ENCODE measurements at regions not wholly inside any gene's neighbourhood (a gene's known extent, or its start where the extent isn't known, plus 50 kb on each side); places are given as distances from the start of the nearest gene placed in this dataset.

GRCh38 chr6:100173211-100173610 is 179.2 kb upstream of the MCHR2 start:
- Histone ChIP-seq H3F3A (ENCODE audit: insufficient read depth) (no peaks in the 10 kb centered on the region), H3K27ac (ENCODE audit: low read depth, low read length) (no peak overlapping the region), H3K9me3 (ENCODE audit: insufficient read depth, low read length) (no peaks in the 10 kb centered on the region), H3K36me3 (ENCODE audit: low read length) (no peaks in the 10 kb centered on the region), H3K4me2 (ENCODE audit: low read depth, low read length, poor library complexity, severe bottlenecking) (no peak overlapping the region), H4K20me1 (ENCODE audit: low read depth, low read length) (no peaks in the 10 kb centered on the region), H3K9me2 (replicated peaks; ENCODE audit: insufficient read depth, low read length) (no peaks in the 10 kb centered on the region), H3K27me3 (ENCODE audit: low read length) (no peaks in the 10 kb centered on the region), H2AFZ (ENCODE audit: low read depth, low read length, severe bottlenecking) (no peak overlapping the region), H3K79me2 (ENCODE audit: insufficient read depth, low read length) (no peaks in the 10 kb centered on the region), H3K4me3 (ENCODE audit: insufficient read depth, low read length, poor library complexity, severe bottlenecking) (no peak overlapping the region), H3K9ac (ENCODE audit: low read length) (no peak overlapping the region)
- TF ChIP-seq CTCF (IDR thresholded peaks at IDR 0.05; ENCODE audit: insufficient read depth, low read length, poor library complexity, severe bottlenecking) (no peak), EZH2phosphoT487 (conservative IDR thresholded peaks at IDR 0.05; ENCODE audit: low read length) (no peak)

DNA sequence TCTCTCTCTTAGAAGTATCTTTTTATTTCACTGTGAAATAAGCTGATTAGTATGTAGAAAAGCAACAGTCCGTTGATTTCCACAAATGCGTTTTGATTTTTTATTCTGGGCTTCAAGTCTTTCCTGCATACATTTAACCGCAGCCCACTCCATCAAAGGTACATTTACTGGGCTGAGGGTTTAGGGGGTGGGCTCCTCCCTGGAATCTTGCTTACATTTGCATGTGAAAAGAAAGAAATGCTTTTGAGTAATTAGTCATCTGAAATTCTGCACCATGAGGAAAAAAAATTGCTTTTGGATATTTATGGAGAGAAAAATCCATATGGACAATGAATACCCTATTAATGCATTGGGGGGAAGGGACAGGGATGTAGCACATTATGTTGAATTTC is 178.3 kb upstream of the MCHR2 start:
- no peak overlapping the region for H3K4me3 ChIP-seq (ENCODE audit: insufficient read depth, low read length, poor library complexity, severe bottlenecking)

GRCh38 chr6:100171533-100172321 is 177.7 kb upstream of the MCHR2 start:
- Histone ChIP-seq H3K4me3 (ENCODE audit: insufficient read depth, low read length, poor library complexity, severe bottlenecking) (no peak overlapping the region), H2AFZ (ENCODE audit: low read depth, low read length, severe bottlenecking) (no peak overlapping the region), H3K79me2 (ENCODE audit: insufficient read depth, low read length) (no peaks in the 10 kb centered on the region), H3K36me3 (ENCODE audit: low read length) (no peaks in the 10 kb centered on the region), H3K4me2 (ENCODE audit: low read depth, low read length, poor library complexity, severe bottlenecking) (no peak overlapping the region), H3K9me2 (replicated peaks; ENCODE audit: insufficient read depth, low read length) (no peaks in the 10 kb centered on the region), H3K9me3 (ENCODE audit: insufficient read depth, low read length) (no peaks in the 10 kb centered on the region), H3F3A (ENCODE audit: insufficient read depth) (no peaks in the 10 kb centered on the region), H3K9ac (ENCODE audit: low read length) (no peak overlapping the region), H3K27ac (ENCODE audit: low read depth, low read length) (no peak overlapping the region), H4K20me1 (ENCODE audit: low read depth, low read length) (no peaks in the 10 kb centered on the region), H3K27me3 (ENCODE audit: low read length) (no peaks in the 10 kb centered on the region)
- TF ChIP-seq EZH2phosphoT487 (conservative IDR thresholded peaks at IDR 0.05; ENCODE audit: low read length) (no peak), CTCF (IDR thresholded peaks at IDR 0.05; ENCODE audit: insufficient read depth, low read length, poor library complexity, severe bottlenecking) (no peak)

More for the DNA sequence above, 178.3 kb upstream of the MCHR2 start:
- no peaks in the 10 kb centered on the region for H3K36me3 ChIP-seq (ENCODE audit: low read length)
- no peaks in the 10 kb centered on the region for H3K9me3 ChIP-seq (ENCODE audit: insufficient read depth, low read length)
- H4K20me1 ChIP-seq (ENCODE audit: low read depth, low read length), result no peaks in the 10 kb centered on the region
- no peaks in the 10 kb centered on the region for H3F3A ChIP-seq (ENCODE audit: insufficient read depth)
- H3K4me2 ChIP-seq (ENCODE audit: low read depth, low read length, poor library complexity, severe bottlenecking), result no peak overlapping the region
- H3K79me2 ChIP-seq (ENCODE audit: insufficient read depth, low read length), result no peaks in the 10 kb centered on the region
- no peak for TF ChIP-seq EZH2phosphoT487 (conservative IDR thresholded peaks at IDR 0.05; ENCODE audit: low read length)
- TF ChIP-seq CTCF (IDR thresholded peaks at IDR 0.05; ENCODE audit: insufficient read depth, low read length, poor library complexity, severe bottlenecking), result no peak
- no peak overlapping the region for H3K9ac ChIP-seq (ENCODE audit: low read length)
- H2AFZ ChIP-seq (ENCODE audit: low read depth, low read length, severe bottlenecking), result no peak overlapping the region
- H3K27ac ChIP-seq (ENCODE audit: low read depth, low read length), result no peak overlapping the region
- H3K27me3 ChIP-seq (ENCODE audit: low read length), result no peaks in the 10 kb centered on the region
- H3K9me2 ChIP-seq (replicated peaks; ENCODE audit: insufficient read depth, low read length), result no peaks in the 10 kb centered on the region
